CD4-positive, alpha-beta T cell treated with Interleukin-10 for 1 hour (primary cell): ENCODE measurements at regions not wholly inside any gene's neighbourhood (a gene's known extent, or its start where the extent isn't known, plus 50 kb on each side); places are given as distances from the start of the nearest gene placed in this dataset.
"Not testable (repeated sequence)": the region's sequence is repeated elsewhere in the genome, so short reads cannot be mapped to it uniquely, and the experiment has no call there.

Experiments used
- DNase-seq: peaks from one replicate; pipeline ENCODE4 v3.0.0-alpha.2; 2020

GRCh38 chr1:30229557-30229956, 493.8 kb downstream of the MATN1 start:
- no peak for DNase-seq

- no peak for DNase-seq
These were observed 496.7 kb downstream of the MATN1 start for GRCh38 chr1:30226648-30227047.

GRCh38 chr1:30225357-30225756, 498.0 kb downstream of the MATN1 start:
- no peak for DNase-seq

- no peak for DNase-seq
These were observed 503.7 kb downstream of the MATN1 start for GRCh38 chr1:30219675-30220074.

GRCh38 chr1:30218438-30218837, 504.9 kb downstream of the MATN1 start:
- no peak for DNase-seq

- no peak for DNase-seq
These were observed 506.8 kb downstream of the MATN1 start for GRCh38 chr1:30216602-30217001.

- no peak for DNase-seq
These were observed 509.4 kb downstream of the MATN1 start for GRCh38 chr1:30213936-30214335.

- DNase-seq, result not testable (repeated sequence)
These were observed 515.4 kb downstream of the MATN1 start for GRCh38 chr1:30207962-30208361.

GRCh38 chr1:30206631-30207030, 516.8 kb downstream of the MATN1 start:
- DNase-seq, result not testable (repeated sequence)

GRCh38 chr1:30204916-30205315, 518.5 kb downstream of the MATN1 start:
- not testable (repeated sequence) for DNase-seq

- DNase-seq, result no peak
These were observed 522.4 kb downstream of the MATN1 start for GRCh38 chr1:30201015-30201414.

GRCh38 chr1:30200161-30200560, 523.2 kb downstream of the MATN1 start:
- no peak for DNase-seq

GRCh38 chr1:30199563-30199962, 523.8 kb downstream of the MATN1 start:
- DNase-seq, result no peak

GRCh38 chr1:30198795-30199403, 524.5 kb downstream of the MATN1 start:
- DNase-seq, result no peak

GRCh38 chr1:30198451-30198760, 525.0 kb downstream of the MATN1 start:
- DNase-seq, result no peak

GRCh38 chr1:30197639-30198450, 525.5 kb downstream of the MATN1 start:
- DNase-seq, result no peak

- DNase-seq, result no peak
These were observed 526.3 kb downstream of the MATN1 start for GRCh38 chr1:30196872-30197638.

GRCh38 chr1:30196457-30196856, 526.9 kb downstream of the MATN1 start:
- DNase-seq, result no peak

GRCh38 chr1:30195424-30196134, 527.8 kb downstream of the MATN1 start:
- no peak for DNase-seq

- no peak for DNase-seq
These were observed 528.5 kb downstream of the MATN1 start for GRCh38 chr1:30194741-30195423.

GRCh38 chr1:30194046-30194619, 529.3 kb downstream of the MATN1 start:
- no peak for DNase-seq

- peak; percentile 10 for DNase-seq
These were observed 530.3 kb downstream of the MATN1 start for GRCh38 chr1:30192969-30193630.
